Breast epithelium (tissue), 4 donors: ENCODE measurements at regions not wholly inside any gene's neighbourhood (a gene's known extent, or its start where the extent isn't known, plus 50 kb on each side); places are given as distances from the start of the nearest gene placed in this dataset.

Experiments
- DNase-seq, 2 donors: peaks; one replicate each; pipeline ENCODE4 v3.0.0-alpha.2; 2019; ENCODE audit warnings: low spot score in 2 of 2
- H3K27ac ChIP-seq, 2 donors: fragments of 200-600 bp; sonication (generic) in 1 of 2; one replicate each; pipeline ENCODE4 v1.5.1; 2016 to 2019; ENCODE audit warnings: mild to moderate bottlenecking in 1 of 2
- H3K27me3 ChIP-seq, 2 donors: fragments of 200-600 bp; sonication (generic) in 1 of 2; one replicate each; pipeline versions ENCODE4 v1.5.1 to v1.6.0; 2017 to 2019; ENCODE audit warnings: control low read depth in 1 of 2, mild to moderate bottlenecking in 1 of 2
- H3K36me3 ChIP-seq: fragments of 200-600 bp; one replicate; pipeline ENCODE4 v1.5.1; 2019
- H3K4me1 ChIP-seq, 2 donors: fragments of 200-600 bp; sonication (generic); one replicate each; pipeline ENCODE4 v1.5.1; 2016 to 2019; ENCODE audit warnings: control low read depth in 1 of 2
- H3K4me3 ChIP-seq, 3 donors: fragments of 200-600 bp; sonication (generic); 1 replicate in 2 of 3; 2 replicates in 1 of 3; pipeline ENCODE4 v1.5.1; 2016 to 2019; ENCODE audit warnings: mild to moderate bottlenecking in 3 of 3, moderate library complexity in 2 of 3
- H3K9me3 ChIP-seq, 2 donors: fragments of 200-600 bp; sonication (generic) in 1 of 2; one replicate each; pipeline ENCODE4 v1.5.1; 2016 to 2019; ENCODE audit warnings: control low read depth in 1 of 2
- CTCF ChIP-seq, 3 donors: fragments of 450-650 bp; IDR thresholded peaks; one replicate each; pipeline ENCODE4 v1.5.1; 2016 to 2017; ENCODE audit warnings: antibody characterized with exemption in 3 of 3, mild to moderate bottlenecking in 3 of 3, moderate library complexity in 3 of 3
- POLR2A ChIP-seq: fragments of 450-650 bp; IDR thresholded peaks from one replicate; pipeline ENCODE4 v1.6.1; 2016; ENCODE audit warnings: antibody characterized with exemption, mild to moderate bottlenecking, moderate library complexity
- POLR2AphosphoS5 ChIP-seq, 3 donors: sonication (generic); formaldehyde crosslinking; IDR thresholded peaks; one replicate each; pipeline ENCODE4 v1.6.1; 2017; ENCODE audit warnings: antibody characterized with exemption in 3 of 3
- intact Hi-C: fragments of 100-400 bp; cut with DNase I; formaldehyde crosslinking; loops from one replicate; pipeline ENCODE4 v1.15.1; 2023; ENCODE audit warnings: low total_unique reads

GRCh38 chr2:196546151-196546919 lies 93.2 kb upstream of the CCDC150 start:
- Histone ChIP-seq H3K27me3 (no peaks in the 10 kb centered on the region), H3K9me3 (no peaks in the 10 kb centered on the region), H3K4me3 (no peak overlapping the region), H3K36me3 (no peaks in the 10 kb centered on the region), H3K27ac (no peak overlapping the region), H3K4me1 (no peaks in the 10 kb centered on the region)
- intact Hi-C loops = no loop called here
- TF ChIP-seq POLR2A (no peak), CTCF (IDR thresholded peaks at IDR 0.05) (no peak), POLR2AphosphoS5 (IDR thresholded peaks at IDR 0.05) (no peak)
- no peak for DNase-seq

- Histone ChIP-seq H3K36me3 (no peaks in the 10 kb centered on the region), H3K27ac (no peak overlapping the region), H3K4me3 (no peak overlapping the region), H3K4me1 (no peaks in the 10 kb centered on the region), H3K27me3 (no peaks in the 10 kb centered on the region), H3K9me3 (no peaks in the 10 kb centered on the region)
- TF ChIP-seq CTCF (IDR thresholded peaks at IDR 0.05) = no peak
- TF ChIP-seq POLR2AphosphoS5 (IDR thresholded peaks at IDR 0.05) = no peak
- no peak for TF ChIP-seq POLR2A
- intact Hi-C loops = no loop called here
- DNase-seq = no peak
These were observed 90.5 kb upstream of the CCDC150 start for GRCh38 chr2:196549052-196549451.

GRCh38 chr2:196551014-196551413 lies 88.5 kb upstream of the CCDC150 start:
- no peak overlapping the region for H3K4me3 ChIP-seq
- intact Hi-C loops = no loop called here
- no peak overlapping the region for H3K27ac ChIP-seq

GRCh38 chr2:196555161-196555560 lies 84.4 kb upstream of the CCDC150 start:
- TF ChIP-seq POLR2A (no peak), CTCF (IDR thresholded peaks at IDR 0.05) (no peak), POLR2AphosphoS5 (IDR thresholded peaks at IDR 0.05) (no peak)
- Histone ChIP-seq H3K36me3 (no peaks in the 10 kb centered on the region), H3K9me3 (no peaks in the 10 kb centered on the region), H3K27me3 (no peaks in the 10 kb centered on the region), H3K27ac (no peak overlapping the region), H3K4me3 (no peak overlapping the region), H3K4me1 (no peaks in the 10 kb centered on the region)
- intact Hi-C loops = no loop called here
- DNase-seq = no peak

More at GRCh38 chr2:196551014-196551413, 88.5 kb upstream of the CCDC150 start:
- Histone ChIP-seq H3K36me3 (no peaks in the 10 kb centered on the region), H3K9me3 (no peaks in the 10 kb centered on the region), H3K4me1 (no peaks in the 10 kb centered on the region), H3K27me3 (no peaks in the 10 kb centered on the region)
- TF ChIP-seq CTCF (IDR thresholded peaks at IDR 0.05) (no peak), POLR2AphosphoS5 (IDR thresholded peaks at IDR 0.05) (no peak), POLR2A (no peak)
- DNase-seq = no peak

- DNase-seq = no peak
- H3K27ac ChIP-seq = no peak overlapping the region
- intact Hi-C loops = no loop called here
- TF ChIP-seq CTCF (IDR thresholded peaks at IDR 0.05) (no peak), POLR2A (no peak), POLR2AphosphoS5 (IDR thresholded peaks at IDR 0.05) (no peak)
- no peak overlapping the region for H3K4me3 ChIP-seq
- no peaks in the 10 kb centered on the region for H3K4me1 ChIP-seq
- no peaks in the 10 kb centered on the region for H3K36me3 ChIP-seq
- H3K27me3 ChIP-seq = no peaks in the 10 kb centered on the region
- no peaks in the 10 kb centered on the region for H3K9me3 ChIP-seq
These were observed 83.8 kb upstream of the CCDC150 start for GRCh38 chr2:196555726-196556125.
